ENCODE measurements at regions not wholly inside any gene's neighbourhood (a gene's known extent, or its start where the extent isn't known, plus 50 kb on each side); places are given as distances from the start of the nearest gene placed in this dataset.

- TF ChIP-seq EZH2phosphoT487 (IDR thresholded peaks at IDR 0.05; ENCODE audit: borderline replicate concordance) = no peak
- no peak for TF ChIP-seq POLR2AphosphoS5 (IDR thresholded peaks at IDR 0.05; ENCODE audit: low read depth, low read length)
- TF ChIP-seq ZBTB33 (IDR thresholded peaks at IDR 0.05; ENCODE audit: extremely low read depth, insufficient replicate concordance, low read length) = no peak
- no peak for TF ChIP-seq POLR2A (IDR thresholded peaks at IDR 0.05; ENCODE audit: borderline replicate concordance, extremely low read depth, insufficient read depth, insufficient read length)
- TF ChIP-seq SP1 (IDR thresholded peaks at IDR 0.05; ENCODE audit: low read depth) = no peak
- TF ChIP-seq YY1 (IDR thresholded peaks at IDR 0.05; ENCODE audit: extremely low read depth, insufficient replicate concordance, low read depth, low read length) = no peak
- TF ChIP-seq CTCF (IDR thresholded peaks at IDR 0.05 in 2 of 3, conservative IDR thresholded peaks at IDR 0.05 in 1 of 3; ENCODE audit: borderline replicate concordance in 1 of 3, insufficient read depth in 1 of 3, low read depth in 2 of 3, low read length in 2 of 3) = no peak
- no peak for TF ChIP-seq TCF7L2 (IDR thresholded peaks at IDR 0.05; ENCODE audit: borderline replicate concordance, extremely low read depth, insufficient read depth, insufficient read length)
- no peak for TF ChIP-seq REST (IDR thresholded peaks at IDR 0.05; ENCODE audit: low read depth)
- no peak for TF ChIP-seq FOSL1 (IDR thresholded peaks at IDR 0.05; ENCODE audit: low read depth)
- TF ChIP-seq EGR1 (IDR thresholded peaks at IDR 0.05; ENCODE audit: low read depth) = no peak
- TF ChIP-seq ATF3 (IDR thresholded peaks at IDR 0.05) = no peak
- TF ChIP-seq EZH2 (IDR thresholded peaks at IDR 0.05) = no peak
Observed at GRCh38 chr4:35237924-35238323, 1006.4 kb downstream of the ARAP2 start.

All from HCT116 (cell line).